Activated CD8-positive, alpha-beta T cell treated with anti-CD3 and anti-CD28 coated beads for 36 hours (primary cell): ENCODE measurements at regions not wholly inside any gene's neighbourhood (a gene's known extent, or its start where the extent isn't known, plus 50 kb on each side); places are given as distances from the start of the nearest gene placed in this dataset.

Source experiments
- ATAC-seq: fragments of 200-7000 bp; cut with Tn5 transposase; one replicate; pipeline ENCODE4 v1.10.0; 2021; ENCODE audit warnings: mild to moderate bottlenecking, moderate library complexity
- CTCF ChIA-PET: fragments of 350-600 bp; sonication (Branson Sonifier 250); formaldehyde crosslinking; loops from one replicate; lab custom pipeline; 2021; ENCODE audit warnings: antibody characterized with exemption; lab: Charles Lee
- POLR2A ChIA-PET: fragments of 350-600 bp; sonication (Branson Sonifier 250); formaldehyde crosslinking; loops from one replicate; lab custom pipeline; 2021; ENCODE audit warnings: antibody characterized with exemption; lab: Charles Lee
- DNase-seq: peaks from one replicate; pipeline ENCODE4 v3.0.0-alpha.2; 2020
- H3K27ac Mint-ChIP-seq: one replicate; pipeline ENCODE4 v1.8.0; 2021; ENCODE audit warnings: mild to moderate bottlenecking, mixed read lengths
- H3K27me3 Mint-ChIP-seq: one replicate; pipeline ENCODE4 v1.8.0; 2021; ENCODE audit warnings: mixed read lengths
- H3K36me3 Mint-ChIP-seq: one replicate; pipeline ENCODE4 v1.8.0; 2021; ENCODE audit warnings: low read depth, mixed read lengths
- H3K4me1 Mint-ChIP-seq: one replicate; pipeline ENCODE4 v1.8.0; 2021; ENCODE audit warnings: low read depth, mixed read lengths
- H3K4me3 Mint-ChIP-seq: one replicate; pipeline ENCODE4 v1.8.0; 2021; ENCODE audit warnings: mild to moderate bottlenecking, moderate library complexity, mixed read lengths
- H3K9me3 Mint-ChIP-seq: one replicate; pipeline ENCODE4 v1.8.0; 2021; ENCODE audit warnings: mixed read lengths
- CTCF ChIP-seq: fragments of 200-600 bp; IDR thresholded peaks from one replicate; pipeline ENCODE4 v1.8.0; 2022; ENCODE audit warnings: antibody characterized with exemption, mild to moderate bottlenecking
- intact Hi-C: fragments of 100-400 bp; cut with micrococcal nuclease; formaldehyde crosslinking; loops from one replicate; pipeline ENCODE4 v1.10.0; 2022

- intact Hi-C loops = no loop called here
- ATAC-seq (no peak), DNase-seq (no peak)
- Mint-ChIP-seq H3K9me3 (no peaks in the 10 kb centered on the region), H3K27ac (no peak overlapping the region), H3K27me3 (no peaks in the 10 kb centered on the region), H3K4me3 (no peak overlapping the region), H3K4me1 (no peaks in the 10 kb centered on the region), H3K36me3 (peaks cover 2% of the 10 kb centered on the region)
- no peak for TF ChIP-seq CTCF
- POLR2A ChIA-PET = no interaction called here
- CTCF ChIA-PET = interaction anchor here (0.9 kb wide), 2 partner anchors 23 to 46 kb away, joined by 3 read pairs; no protein-coding TSS in a partner anchor
These were observed 54.3 kb upstream of the IKBKE start for GRCh38 chr1:206415942-206416341.

GRCh38 chr1:206417774-206418614, 52.3 kb upstream of the IKBKE start:
- H3K36me3 Mint-ChIP-seq = peaks cover 2% of the 10 kb centered on the region
- DNase-seq (no peak), ATAC-seq (no peak)
- CTCF ChIA-PET = interaction anchor here (0.8 to 1.2 kb wide), 3 partner anchors 9 to 44 kb away, joined by 3 read pairs; no protein-coding TSS in a partner anchor
- TF ChIP-seq CTCF = no peak
- H3K27ac Mint-ChIP-seq = no peak overlapping the region
- H3K4me3 Mint-ChIP-seq = no peak overlapping the region
- H3K9me3 Mint-ChIP-seq = no peaks in the 10 kb centered on the region
- POLR2A ChIA-PET = no interaction called here
- no peaks in the 10 kb centered on the region for H3K27me3 Mint-ChIP-seq
- no peaks in the 10 kb centered on the region for H3K4me1 Mint-ChIP-seq
- intact Hi-C loops = no loop called here

- DNase-seq = no peak
- no peaks in the 10 kb centered on the region for H3K4me1 Mint-ChIP-seq
- TF ChIP-seq CTCF = no peak
- intact Hi-C loops = no loop called here
- H3K4me3 Mint-ChIP-seq = no peak overlapping the region
- H3K36me3 Mint-ChIP-seq = peaks cover 2% of the 10 kb centered on the region
- H3K27ac Mint-ChIP-seq = no peak overlapping the region
- POLR2A ChIA-PET = no interaction called here
- no peaks in the 10 kb centered on the region for H3K27me3 Mint-ChIP-seq
- CTCF ChIA-PET = no interaction called here
- ATAC-seq = no peak
- no peaks in the 10 kb centered on the region for H3K9me3 Mint-ChIP-seq
These were observed 51.0 kb upstream of the IKBKE start for GRCh38 chr1:206419250-206419649.

GRCh38 chr1:206419783-206420182, 50.5 kb upstream of the IKBKE start:
- Mint-ChIP-seq H3K36me3 (peaks cover 2% of the 10 kb centered on the region), H3K4me1 (no peaks in the 10 kb centered on the region), H3K4me3 (no peak overlapping the region), H3K9me3 (no peaks in the 10 kb centered on the region), H3K27ac (no peak overlapping the region), H3K27me3 (no peaks in the 10 kb centered on the region)
- no peak for DNase-seq
- TF ChIP-seq CTCF = no peak
- ATAC-seq = no peak
- CTCF ChIA-PET = no interaction called here
- intact Hi-C loops = no loop called here
- POLR2A ChIA-PET = no interaction called here

- no peaks in the 10 kb centered on the region for H3K9me3 Mint-ChIP-seq
- H3K36me3 Mint-ChIP-seq = peaks cover 2% of the 10 kb centered on the region
- ChIA-PET POLR2A (no interaction called here), CTCF (no interaction called here)
- intact Hi-C loops = no loop called here
- H3K27me3 Mint-ChIP-seq = no peaks in the 10 kb centered on the region
- no peak overlapping the region for H3K4me3 Mint-ChIP-seq
- no peak overlapping the region for H3K27ac Mint-ChIP-seq
- TF ChIP-seq CTCF = no peak
- ATAC-seq (no peak), DNase-seq (no peak)
- H3K4me1 Mint-ChIP-seq = no peaks in the 10 kb centered on the region
These were observed 49.8 kb upstream of the IKBKE start for GRCh38 chr1:206420471-206420870.
